ENCODE measurements at regions not wholly inside any gene's neighbourhood (a gene's known extent, or its start where the extent isn't known, plus 50 kb on each side); places are given as distances from the start of the nearest gene placed in this dataset.

GRCh38 chr14:83850092-83850491 is 1679.9 kb upstream of the FLRT2 start:
- Histone ChIP-seq H2BK5ac (ENCODE audit: low read depth, low read length, poor library complexity, severe bottlenecking) (no peak overlapping the region), H3K27me3 (ENCODE audit: control insufficient read depth in 1 of 2, insufficient read depth in 1 of 2, low read length in 2 of 2) (no peaks in the 10 kb centered on the region), H3K18ac (ENCODE audit: low read depth in 1 of 2, low read length in 2 of 2) (no peak overlapping the region), H3K9me3 (ENCODE audit: control insufficient read depth, low read length) (no peaks in the 10 kb centered on the region), H3K27ac (ENCODE audit: low read length, poor library complexity, severe bottlenecking) (no peak overlapping the region), H2BK15ac (ENCODE audit: low read depth, poor library complexity, severe bottlenecking) (no peak overlapping the region), H3K79me1 (replicated peaks; ENCODE audit: low read length, poor library complexity, severe bottlenecking) (no peaks in the 10 kb centered on the region), H2AFZ (ENCODE audit: low read depth, low read length) (no peak overlapping the region), H3K9ac (ENCODE audit: low read length) (no peak overlapping the region), H3K4me1 (ENCODE audit: control insufficient read depth, insufficient read depth, low read depth, low read length) (no peaks in the 10 kb centered on the region), H3K4ac (ENCODE audit: low read depth in 1 of 2, low read length in 2 of 2) (no peak overlapping the region), H3K4me2 (ENCODE audit: low read length, poor library complexity, severe bottlenecking) (no peak overlapping the region), H3K23ac (ENCODE audit: low read length in 2 of 2) (no peak overlapping the region), H4K91ac (ENCODE audit: low read length) (no peak overlapping the region), H2AK5ac (ENCODE audit: low read length, severe bottlenecking) (no peak overlapping the region), H3K4me3 (ENCODE audit: insufficient read depth in 1 of 2, low read depth in 1 of 2, low read length in 2 of 2) (no peak overlapping the region), H4K8ac (ENCODE audit: low read length) (no peak overlapping the region), H2BK12ac (ENCODE audit: low read length in 2 of 2) (no peak overlapping the region), H2BK120ac (ENCODE audit: low read depth, low read length) (no peak overlapping the region), H3K36me3 (ENCODE audit: control insufficient read depth in 1 of 2, insufficient read depth in 2 of 2, low read depth in 1 of 2, low read length in 2 of 2) (no peaks in the 10 kb centered on the region), H3K14ac (ENCODE audit: low read length in 2 of 2) (no peak overlapping the region)
- WGBS = 93% methylated on average over 5 of the region's 5 CpGs
- DNase-seq = no peak

DNA sequence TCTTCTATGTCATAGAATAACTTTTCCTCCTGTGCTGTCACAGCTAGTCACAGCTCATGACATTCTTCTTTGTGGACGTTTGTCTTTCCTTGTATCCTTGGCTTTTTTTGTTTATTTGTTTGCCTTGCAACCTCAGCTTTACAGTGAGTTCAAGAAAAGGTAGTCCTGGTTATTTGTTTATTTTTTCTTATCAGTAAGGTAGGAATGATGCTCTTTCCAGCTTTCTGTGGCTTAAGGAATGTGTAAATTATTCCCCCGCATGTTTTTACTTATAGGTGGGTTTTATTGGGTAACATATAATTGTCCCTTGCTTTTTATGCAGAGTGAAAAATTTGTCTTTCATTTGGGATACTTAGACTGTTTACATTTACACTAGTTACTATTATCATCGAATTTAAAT is 1673.6 kb upstream of the FLRT2 start:
- no peaks in the 10 kb centered on the region for H3K36me3 ChIP-seq (ENCODE audit: control insufficient read depth in 1 of 2, insufficient read depth in 2 of 2, low read depth in 1 of 2, low read length in 2 of 2)
- H3K9ac ChIP-seq (ENCODE audit: low read length) = no peak overlapping the region
- H2AK5ac ChIP-seq (ENCODE audit: low read length, severe bottlenecking) = no peak overlapping the region
- no peak overlapping the region for H2BK120ac ChIP-seq (ENCODE audit: low read depth, low read length)
- no peak overlapping the region for H2BK12ac ChIP-seq (ENCODE audit: low read length in 2 of 2)
- no peak overlapping the region for H2BK5ac ChIP-seq (ENCODE audit: low read depth, low read length, poor library complexity, severe bottlenecking)
- no peak for DNase-seq
- no peak overlapping the region for H3K4me3 ChIP-seq (ENCODE audit: insufficient read depth in 1 of 2, low read depth in 1 of 2, low read length in 2 of 2)
- H4K91ac ChIP-seq (ENCODE audit: low read length) = no peak overlapping the region
- no peak overlapping the region for H2BK15ac ChIP-seq (ENCODE audit: low read depth, poor library complexity, severe bottlenecking)
- H3K18ac ChIP-seq (ENCODE audit: low read depth in 1 of 2, low read length in 2 of 2) = no peak overlapping the region
- H3K23ac ChIP-seq (ENCODE audit: low read length in 2 of 2) = no peak overlapping the region
- H3K14ac ChIP-seq (ENCODE audit: low read length in 2 of 2) = no peak overlapping the region
- no peaks in the 10 kb centered on the region for H3K27me3 ChIP-seq (ENCODE audit: control insufficient read depth in 1 of 2, insufficient read depth in 1 of 2, low read length in 2 of 2)
- H3K9me3 ChIP-seq (ENCODE audit: control insufficient read depth, low read length) = no peaks in the 10 kb centered on the region
- H3K27ac ChIP-seq (ENCODE audit: low read length, poor library complexity, severe bottlenecking) = no peak overlapping the region
- no peak overlapping the region for H2AFZ ChIP-seq (ENCODE audit: low read depth, low read length)
- no peak overlapping the region for H3K4ac ChIP-seq (ENCODE audit: low read depth in 1 of 2, low read length in 2 of 2)
- H4K8ac ChIP-seq (ENCODE audit: low read length) = no peak overlapping the region
- WGBS = 68% methylated on average over 3 of the region's 3 CpGs
- H3K4me2 ChIP-seq (ENCODE audit: low read length, poor library complexity, severe bottlenecking) = no peak overlapping the region
- no peaks in the 10 kb centered on the region for H3K4me1 ChIP-seq (ENCODE audit: control insufficient read depth, insufficient read depth, low read depth, low read length)
- H3K79me1 ChIP-seq (replicated peaks; ENCODE audit: low read length, poor library complexity, severe bottlenecking) = no peaks in the 10 kb centered on the region

- no peak overlapping the region for H2AFZ ChIP-seq (ENCODE audit: low read depth, low read length)
- no peak overlapping the region for H4K91ac ChIP-seq (ENCODE audit: low read length)
- H2AK5ac ChIP-seq (ENCODE audit: low read length, severe bottlenecking) = no peak overlapping the region
- no peak overlapping the region for H3K23ac ChIP-seq (ENCODE audit: low read length in 2 of 2)
- H3K79me1 ChIP-seq (replicated peaks; ENCODE audit: low read length, poor library complexity, severe bottlenecking) = no peaks in the 10 kb centered on the region
- H4K8ac ChIP-seq (ENCODE audit: low read length) = no peak overlapping the region
- H3K4me1 ChIP-seq (ENCODE audit: control insufficient read depth, insufficient read depth, low read depth, low read length) = no peaks in the 10 kb centered on the region
- H3K27me3 ChIP-seq (ENCODE audit: control insufficient read depth in 1 of 2, insufficient read depth in 1 of 2, low read length in 2 of 2) = no peaks in the 10 kb centered on the region
- no peak overlapping the region for H3K27ac ChIP-seq (ENCODE audit: low read length, poor library complexity, severe bottlenecking)
- 83% methylated on average over 5 of the region's 5 CpGs for WGBS
- no peak overlapping the region for H3K18ac ChIP-seq (ENCODE audit: low read depth in 1 of 2, low read length in 2 of 2)
- no peak overlapping the region for H3K4me3 ChIP-seq (ENCODE audit: insufficient read depth in 1 of 2, low read depth in 1 of 2, low read length in 2 of 2)
- no peak overlapping the region for H2BK120ac ChIP-seq (ENCODE audit: low read depth, low read length)
- H3K4me2 ChIP-seq (ENCODE audit: low read length, poor library complexity, severe bottlenecking) = no peak overlapping the region
- H3K4ac ChIP-seq (ENCODE audit: low read depth in 1 of 2, low read length in 2 of 2) = no peak overlapping the region
- no peak overlapping the region for H3K9ac ChIP-seq (ENCODE audit: low read length)
- DNase-seq = no peak
- H3K36me3 ChIP-seq (ENCODE audit: control insufficient read depth in 1 of 2, insufficient read depth in 2 of 2, low read depth in 1 of 2, low read length in 2 of 2) = no peaks in the 10 kb centered on the region
- no peaks in the 10 kb centered on the region for H3K9me3 ChIP-seq (ENCODE audit: control insufficient read depth, low read length)
- no peak overlapping the region for H2BK5ac ChIP-seq (ENCODE audit: low read depth, low read length, poor library complexity, severe bottlenecking)
- no peak overlapping the region for H2BK12ac ChIP-seq (ENCODE audit: low read length in 2 of 2)
- no peak overlapping the region for H3K14ac ChIP-seq (ENCODE audit: low read length in 2 of 2)
- H2BK15ac ChIP-seq (ENCODE audit: low read depth, poor library complexity, severe bottlenecking) = no peak overlapping the region
These were observed 1669.3 kb upstream of the FLRT2 start for GRCh38 chr14:83860631-83861155.

DNA sequence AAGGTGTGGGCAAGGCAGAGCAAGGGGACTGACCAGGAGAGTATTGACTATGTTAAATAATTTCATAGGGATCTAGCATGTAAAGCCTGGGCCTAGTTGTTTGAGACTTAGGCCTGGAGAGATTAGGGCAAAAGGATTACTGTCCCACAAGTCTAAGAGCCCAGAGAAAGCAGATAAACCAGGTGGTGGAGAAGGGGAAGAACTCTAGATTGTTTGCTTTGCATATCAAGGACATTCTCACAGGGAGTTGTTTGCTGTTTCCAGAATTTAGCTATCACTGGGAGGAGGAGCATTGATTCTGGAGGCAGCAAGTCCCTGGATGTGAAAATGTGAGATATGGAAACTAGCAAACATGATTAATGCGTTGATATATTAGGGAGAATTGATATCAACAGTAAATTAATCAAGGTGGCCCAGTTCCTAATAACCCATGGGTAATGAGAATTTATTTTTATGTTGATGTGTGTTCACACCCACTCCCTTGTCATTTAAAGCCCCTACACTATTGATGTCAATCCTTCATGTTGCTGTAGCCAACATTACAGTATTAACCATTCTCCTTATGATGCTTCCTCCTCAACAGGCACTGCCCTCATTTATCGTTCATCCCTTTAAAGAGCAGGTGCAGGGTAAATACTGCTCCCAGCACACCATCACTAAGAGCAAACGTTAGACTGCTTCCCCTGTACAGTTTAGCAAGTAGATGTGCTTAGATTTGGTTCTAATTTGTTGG is 1666.7 kb upstream of the FLRT2 start:
- H4K8ac ChIP-seq (ENCODE audit: low read length) = no peak overlapping the region

More for the DNA sequence above, 1666.7 kb upstream of the FLRT2 start:
- Histone ChIP-seq H2BK12ac (ENCODE audit: low read length in 2 of 2) (no peak overlapping the region), H3K36me3 (ENCODE audit: control insufficient read depth in 1 of 2, insufficient read depth in 2 of 2, low read depth in 1 of 2, low read length in 2 of 2) (no peaks in the 10 kb centered on the region), H3K4me1 (ENCODE audit: control insufficient read depth, insufficient read depth, low read depth, low read length) (peaks cover 1% of the 10 kb centered on the region), H3K14ac (ENCODE audit: low read length in 2 of 2) (no peak overlapping the region), H3K27me3 (ENCODE audit: control insufficient read depth in 1 of 2, insufficient read depth in 1 of 2, low read length in 2 of 2) (no peaks in the 10 kb centered on the region), H3K27ac (ENCODE audit: low read length, poor library complexity, severe bottlenecking) (no peak overlapping the region), H2AFZ (ENCODE audit: low read depth, low read length) (no peak overlapping the region), H2BK15ac (ENCODE audit: low read depth, poor library complexity, severe bottlenecking) (no peak overlapping the region), H3K4me3 (ENCODE audit: insufficient read depth in 1 of 2, low read depth in 1 of 2, low read length in 2 of 2) (no peak overlapping the region), H2BK5ac (ENCODE audit: low read depth, low read length, poor library complexity, severe bottlenecking) (no peak overlapping the region), H3K9ac (ENCODE audit: low read length) (no peak overlapping the region), H3K79me1 (replicated peaks; ENCODE audit: low read length, poor library complexity, severe bottlenecking) (no peaks in the 10 kb centered on the region), H3K18ac (ENCODE audit: low read depth in 1 of 2, low read length in 2 of 2) (no peak overlapping the region), H2BK120ac (ENCODE audit: low read depth, low read length) (no peak overlapping the region), H3K9me3 (ENCODE audit: control insufficient read depth, low read length) (no peaks in the 10 kb centered on the region), H3K23ac (ENCODE audit: low read length in 2 of 2) (no peak overlapping the region), H2AK5ac (ENCODE audit: low read length, severe bottlenecking) (no peak overlapping the region), H3K4ac (ENCODE audit: low read depth in 1 of 2, low read length in 2 of 2) (no peak overlapping the region), H3K4me2 (ENCODE audit: low read length, poor library complexity, severe bottlenecking) (no peak overlapping the region), H4K91ac (ENCODE audit: low read length) (no peak overlapping the region)
- DNase-seq = no peak
- 92% methylated on average over 2 of the region's 3 CpGs for WGBS
